DOHH2 (cell line): ENCODE measurements at regions not wholly inside any gene's neighbourhood (a gene's known extent, or its start where the extent isn't known, plus 50 kb on each side); places are given as distances from the start of the nearest gene placed in this dataset.

Source experiments
- EZH2phosphoT487 ChIP-seq: fragments of 200-600 bp; sonication (generic); IDR thresholded peaks from 2 replicates; pipeline ENCODE4 v1.6.1; 2017; ENCODE audit warnings: borderline replicate concordance, mild to moderate bottlenecking, antibody characterized with exemption, low read length, moderate library complexity, mixed read lengths
- TF ChIP-seq, protein P1 (sequence below): fragments of 200-600 bp; sonication (generic); IDR thresholded peaks from one replicate; pipeline ENCODE4 v1.5.1; 2014; ENCODE audit warnings: antibody characterized with exemption, mild to moderate bottlenecking, low read depth, low read length; ENCODE audit not compliant: poor library complexity, severe bottlenecking

DNA sequence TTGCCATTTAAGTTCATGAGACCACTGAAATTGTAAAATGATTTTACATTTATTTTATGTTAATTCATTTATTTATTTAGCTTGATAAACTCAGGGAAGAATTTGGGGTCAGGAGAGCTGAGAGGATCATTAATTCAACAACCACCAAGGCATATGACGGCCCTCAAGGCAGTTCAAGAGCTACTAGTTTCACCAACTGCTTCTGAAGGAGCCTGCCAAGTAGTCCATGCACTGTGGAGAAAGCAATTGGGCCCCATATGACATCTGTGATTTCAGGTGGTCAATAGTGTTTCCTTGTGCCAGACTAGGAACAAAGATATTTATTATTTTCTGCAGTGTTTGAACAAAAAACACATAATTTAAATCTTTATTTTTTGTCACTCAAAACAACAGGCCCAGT is 236.4 kb downstream of the CASP12 start:
- TF ChIP-seq, protein P1, sequence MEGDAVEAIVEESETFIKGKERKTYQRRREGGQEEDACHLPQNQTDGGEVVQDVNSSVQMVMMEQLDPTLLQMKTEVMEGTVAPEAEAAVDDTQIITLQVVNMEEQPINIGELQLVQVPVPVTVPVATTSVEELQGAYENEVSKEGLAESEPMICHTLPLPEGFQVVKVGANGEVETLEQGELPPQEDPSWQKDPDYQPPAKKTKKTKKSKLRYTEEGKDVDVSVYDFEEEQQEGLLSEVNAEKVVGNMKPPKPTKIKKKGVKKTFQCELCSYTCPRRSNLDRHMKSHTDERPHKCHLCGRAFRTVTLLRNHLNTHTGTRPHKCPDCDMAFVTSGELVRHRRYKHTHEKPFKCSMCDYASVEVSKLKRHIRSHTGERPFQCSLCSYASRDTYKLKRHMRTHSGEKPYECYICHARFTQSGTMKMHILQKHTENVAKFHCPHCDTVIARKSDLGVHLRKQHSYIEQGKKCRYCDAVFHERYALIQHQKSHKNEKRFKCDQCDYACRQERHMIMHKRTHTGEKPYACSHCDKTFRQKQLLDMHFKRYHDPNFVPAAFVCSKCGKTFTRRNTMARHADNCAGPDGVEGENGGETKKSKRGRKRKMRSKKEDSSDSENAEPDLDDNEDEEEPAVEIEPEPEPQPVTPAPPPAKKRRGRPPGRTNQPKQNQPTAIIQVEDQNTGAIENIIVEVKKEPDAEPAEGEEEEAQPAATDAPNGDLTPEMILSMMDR = no peak
- TF ChIP-seq EZH2phosphoT487 = no peak
